HL-60 (cell line): ENCODE measurements at regions not wholly inside any gene's neighbourhood (a gene's known extent, or its start where the extent isn't known, plus 50 kb on each side); places are given as distances from the start of the nearest gene placed in this dataset.

Source experiments
- DNase-seq, 2 experiments: peaks; one replicate each; pipeline ENCODE4 v3.0.0-alpha.2; 2010 to 2020; ENCODE audit warnings: low read depth in 1 of 2, low spot score in 1 of 2
- H3K27ac ChIP-seq: fragments of 250-450 bp; sonication (Bioruptor Pico); replicated peaks from 2 replicates; pipeline ENCODE4 v1.5.1; 2020; ENCODE audit warnings: mild to moderate bottlenecking, moderate library complexity
- H3K27me3 ChIP-seq: fragments of 250-450 bp; sonication (Bioruptor Pico); 2 replicates; pipeline ENCODE4 v1.5.1; 2021; ENCODE audit warnings: mild to moderate bottlenecking, moderate library complexity; ENCODE audit not compliant: insufficient read depth, poor library complexity, severe bottlenecking
- H3K4me3 ChIP-seq: replicated peaks from 2 replicates; pipeline ENCODE4 v1.5.1; 2011; ENCODE audit warnings: mild to moderate bottlenecking, control low read depth, low read length; ENCODE audit not compliant: insufficient read depth
- CTCF ChIP-seq: IDR thresholded peaks from one replicate; pipeline ENCODE4 v1.5.1; 2011; ENCODE audit warnings: low read length, control low read depth, inconsistent platforms; ENCODE audit not compliant: insufficient read depth
- GABPA ChIP-seq: IDR thresholded peaks from 2 replicates; pipeline ENCODE4 v1.6.1; 2012; ENCODE audit warnings: low read depth
- POLR2AphosphoS5 ChIP-seq: IDR thresholded peaks from 2 replicates; pipeline ENCODE4 v1.6.1; 2012; ENCODE audit warnings: low read depth
- REST ChIP-seq: IDR thresholded peaks from 2 replicates; pipeline ENCODE4 v1.6.1; 2012; ENCODE audit warnings: low read depth; ENCODE audit not compliant: insufficient replicate concordance
- SPI1 ChIP-seq: IDR thresholded peaks from 2 replicates; pipeline ENCODE4 v1.6.1; 2012; ENCODE audit warnings: low read depth, mild to moderate bottlenecking, borderline replicate concordance

- TF ChIP-seq CTCF (no peak), POLR2AphosphoS5 (no peak)
- DNase-seq: no peak
- H3K27me3 ChIP-seq: no peaks in the 10 kb centered on the region
- H3K4me3 ChIP-seq: no peak overlapping the region
- no peak overlapping the region for H3K27ac ChIP-seq
These were observed 544.3 kb upstream of the KIF2B start for GRCh38 chr17:53278466-53278865.

- H3K27me3 ChIP-seq: no peaks in the 10 kb centered on the region
- no peak for TF ChIP-seq SPI1
- TF ChIP-seq GABPA: no peak
- TF ChIP-seq POLR2AphosphoS5: no peak
- TF ChIP-seq CTCF: no peak
- no peak for TF ChIP-seq REST
- no peak overlapping the region for H3K27ac ChIP-seq
- DNase-seq: no peak
- no peak overlapping the region for H3K4me3 ChIP-seq
These were observed 549.6 kb upstream of the KIF2B start for GRCh38 chr17:53273126-53273525.

- H3K27me3 ChIP-seq: no peaks in the 10 kb centered on the region
- TF ChIP-seq GABPA: no peak
- no peak for TF ChIP-seq POLR2AphosphoS5
- no peak for TF ChIP-seq CTCF
- TF ChIP-seq SPI1: no peak
- TF ChIP-seq REST: no peak
- no peak for DNase-seq
- H3K4me3 ChIP-seq: no peak overlapping the region
- H3K27ac ChIP-seq: no peak overlapping the region
These were observed 551.8 kb upstream of the KIF2B start for GRCh38 chr17:53270936-53271335.

GRCh38 chr17:53264730-53265129 lies 558.0 kb upstream of the KIF2B start:
- no peak for TF ChIP-seq GABPA
- TF ChIP-seq CTCF: no peak
- no peak for TF ChIP-seq SPI1
- no peak for TF ChIP-seq POLR2AphosphoS5
- no peak for TF ChIP-seq REST
- Histone ChIP-seq H3K27me3 (no peaks in the 10 kb centered on the region), H3K4me3 (no peak overlapping the region), H3K27ac (no peak overlapping the region)
- no peak for DNase-seq
